ENCODE measurements at regions not wholly inside any gene's neighbourhood (a gene's known extent, or its start where the extent isn't known, plus 50 kb on each side); places are given as distances from the start of the nearest gene placed in this dataset.

DNA sequence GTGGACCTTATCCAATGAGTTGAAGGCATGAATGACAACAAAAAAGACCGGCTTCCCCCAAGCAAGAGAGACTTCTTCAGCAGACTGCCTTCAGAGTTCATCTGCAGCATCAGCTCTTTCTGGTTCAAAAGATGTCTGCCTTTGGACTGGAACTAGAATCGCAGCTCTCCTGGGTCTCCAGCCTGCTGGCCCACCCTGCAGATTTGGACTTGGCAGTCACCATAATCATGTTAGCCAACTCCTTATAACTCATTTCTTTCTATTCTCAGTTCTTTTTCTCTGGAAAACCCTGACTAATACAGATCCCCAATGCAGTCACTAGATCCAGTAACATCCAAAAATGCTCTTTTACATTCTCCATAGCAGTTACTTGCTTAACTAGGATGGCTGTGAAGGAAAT, 89.2 kb upstream of the MARK1 start:
- no peaks in the 10 kb centered on the region for H3K36me3 ChIP-seq (ENCODE audit: insufficient read depth, low read length)
- no peak overlapping the region for H3K4me3 ChIP-seq (ENCODE audit: low read depth in 1 of 2, low read length in 2 of 2)
- no peak for ATAC-seq (ENCODE audit: insufficient read depth, low read depth)
- no peak for DNase-seq
- no peak overlapping the region for H2AFZ ChIP-seq (ENCODE audit: low read depth, low read length)
- H3K4me1 ChIP-seq (ENCODE audit: insufficient read depth, low read length): no peaks in the 10 kb centered on the region
- H3K9me3 ChIP-seq (ENCODE audit: insufficient read depth, low read length, severe bottlenecking): no peaks in the 10 kb centered on the region
- no peaks in the 10 kb centered on the region for H4K20me1 ChIP-seq (ENCODE audit: insufficient read depth, low read length)
- H3K4me2 ChIP-seq (ENCODE audit: insufficient read depth, low read length): no peak overlapping the region
- no peak overlapping the region for H3K9ac ChIP-seq (ENCODE audit: low read depth, low read length)
- H3K27me3 ChIP-seq (ENCODE audit: insufficient read depth, low read length, poor library complexity): no peaks in the 10 kb centered on the region
- H3K79me2 ChIP-seq (ENCODE audit: insufficient read depth, low read length): no peaks in the 10 kb centered on the region
- no peak overlapping the region for H3K27ac ChIP-seq (ENCODE audit: low read length)
- TF ChIP-seq EZH2 (IDR thresholded peaks at IDR 0.05; ENCODE audit: borderline replicate concordance, low read depth, low read length, severe bottlenecking): no peak
- TF ChIP-seq, protein P1, sequence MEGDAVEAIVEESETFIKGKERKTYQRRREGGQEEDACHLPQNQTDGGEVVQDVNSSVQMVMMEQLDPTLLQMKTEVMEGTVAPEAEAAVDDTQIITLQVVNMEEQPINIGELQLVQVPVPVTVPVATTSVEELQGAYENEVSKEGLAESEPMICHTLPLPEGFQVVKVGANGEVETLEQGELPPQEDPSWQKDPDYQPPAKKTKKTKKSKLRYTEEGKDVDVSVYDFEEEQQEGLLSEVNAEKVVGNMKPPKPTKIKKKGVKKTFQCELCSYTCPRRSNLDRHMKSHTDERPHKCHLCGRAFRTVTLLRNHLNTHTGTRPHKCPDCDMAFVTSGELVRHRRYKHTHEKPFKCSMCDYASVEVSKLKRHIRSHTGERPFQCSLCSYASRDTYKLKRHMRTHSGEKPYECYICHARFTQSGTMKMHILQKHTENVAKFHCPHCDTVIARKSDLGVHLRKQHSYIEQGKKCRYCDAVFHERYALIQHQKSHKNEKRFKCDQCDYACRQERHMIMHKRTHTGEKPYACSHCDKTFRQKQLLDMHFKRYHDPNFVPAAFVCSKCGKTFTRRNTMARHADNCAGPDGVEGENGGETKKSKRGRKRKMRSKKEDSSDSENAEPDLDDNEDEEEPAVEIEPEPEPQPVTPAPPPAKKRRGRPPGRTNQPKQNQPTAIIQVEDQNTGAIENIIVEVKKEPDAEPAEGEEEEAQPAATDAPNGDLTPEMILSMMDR (IDR thresholded peaks at IDR 0.05; ENCODE audit: borderline replicate concordance, extremely low read depth, low read length, poor library complexity, severe bottlenecking): no peak

DNA sequence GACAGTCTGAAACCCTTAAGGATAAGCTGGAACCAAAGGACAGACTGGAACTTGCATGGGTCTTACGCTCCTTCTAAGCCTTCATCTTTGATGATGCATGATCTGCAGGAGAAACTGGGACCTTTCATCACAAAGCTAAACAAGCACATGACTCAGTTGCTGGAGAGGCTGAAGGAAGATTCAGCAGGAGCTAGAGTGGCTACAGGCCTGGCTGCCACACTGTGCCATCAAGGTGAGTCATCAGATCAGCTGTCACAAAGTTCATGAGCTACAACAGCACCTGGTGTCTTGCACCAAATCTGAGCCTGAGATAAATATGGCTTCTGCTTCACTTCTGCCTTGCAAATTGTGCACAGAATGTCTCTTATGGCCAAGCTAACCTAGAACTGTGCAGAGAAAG, 95.5 kb upstream of the MARK1 start:
- Histone ChIP-seq H3K4me3 (ENCODE audit: low read depth in 1 of 2, low read length in 2 of 2) (no peak overlapping the region), H3K4me2 (ENCODE audit: insufficient read depth, low read length) (no peak overlapping the region), H3K27me3 (ENCODE audit: insufficient read depth, low read length, poor library complexity) (no peaks in the 10 kb centered on the region), H3K9me3 (ENCODE audit: insufficient read depth, low read length, severe bottlenecking) (no peaks in the 10 kb centered on the region), H4K20me1 (ENCODE audit: insufficient read depth, low read length) (no peaks in the 10 kb centered on the region), H3K36me3 (ENCODE audit: insufficient read depth, low read length) (no peaks in the 10 kb centered on the region), H3K9ac (ENCODE audit: low read depth, low read length) (no peak overlapping the region), H3K27ac (ENCODE audit: low read length) (no peak overlapping the region), H2AFZ (ENCODE audit: low read depth, low read length) (no peak overlapping the region), H3K4me1 (ENCODE audit: insufficient read depth, low read length) (no peaks in the 10 kb centered on the region), H3K79me2 (ENCODE audit: insufficient read depth, low read length) (no peaks in the 10 kb centered on the region)
- ATAC-seq (ENCODE audit: insufficient read depth, low read depth) (no peak), DNase-seq (no peak)
- TF ChIP-seq, protein P1 (IDR thresholded peaks at IDR 0.05; ENCODE audit: borderline replicate concordance, extremely low read depth, low read length, poor library complexity, severe bottlenecking): no peak
- no peak for TF ChIP-seq EZH2 (IDR thresholded peaks at IDR 0.05; ENCODE audit: borderline replicate concordance, low read depth, low read length, severe bottlenecking)

DNA sequence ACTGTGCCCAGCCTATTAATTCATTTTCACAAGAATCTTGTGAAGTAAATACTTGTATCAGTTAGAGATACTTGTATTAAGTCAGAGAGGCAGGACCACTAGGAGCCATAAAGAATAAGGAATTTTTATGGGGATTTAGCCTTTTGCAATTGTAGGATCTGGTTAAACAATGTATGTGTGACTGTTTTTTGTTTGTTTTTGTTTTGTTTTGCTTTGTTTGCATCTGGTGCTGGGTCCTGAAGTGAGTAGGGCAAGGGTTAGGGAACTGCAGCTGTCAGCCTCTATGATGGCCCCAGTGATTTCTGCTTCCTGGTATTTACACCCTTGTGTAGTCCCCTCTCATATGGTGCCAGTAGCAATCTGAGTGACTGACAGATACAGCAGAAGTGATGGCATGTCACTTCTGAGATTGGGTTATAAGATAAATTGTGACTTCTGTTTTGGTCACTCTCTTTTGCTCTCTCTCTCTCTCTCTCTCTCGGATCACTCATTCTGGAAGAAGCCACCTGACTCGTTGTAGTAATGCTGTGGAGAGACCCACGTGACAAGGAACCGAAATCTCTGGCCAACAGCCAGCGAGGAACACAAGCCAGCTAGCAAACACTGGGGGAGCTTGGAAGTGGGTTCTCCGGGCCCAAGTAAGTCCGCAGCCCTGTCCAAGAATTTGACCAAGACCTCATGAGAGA, 96.2 kb upstream of the MARK1 start:
- H3K27ac ChIP-seq (ENCODE audit: low read length): no peak overlapping the region
- no peaks in the 10 kb centered on the region for H3K9me3 ChIP-seq (ENCODE audit: insufficient read depth, low read length, severe bottlenecking)
- H3K4me2 ChIP-seq (ENCODE audit: insufficient read depth, low read length): no peak overlapping the region
- no peaks in the 10 kb centered on the region for H4K20me1 ChIP-seq (ENCODE audit: insufficient read depth, low read length)
- H3K36me3 ChIP-seq (ENCODE audit: insufficient read depth, low read length): no peaks in the 10 kb centered on the region
- DNase-seq (no peak), ATAC-seq (ENCODE audit: insufficient read depth, low read depth) (no peak)
- H3K4me1 ChIP-seq (ENCODE audit: insufficient read depth, low read length): no peaks in the 10 kb centered on the region
- H3K4me3 ChIP-seq (ENCODE audit: low read depth in 1 of 2, low read length in 2 of 2): no peak overlapping the region
- TF ChIP-seq, protein P1 (IDR thresholded peaks at IDR 0.05; ENCODE audit: borderline replicate concordance, extremely low read depth, low read length, poor library complexity, severe bottlenecking): no peak
- no peak for TF ChIP-seq EZH2 (IDR thresholded peaks at IDR 0.05; ENCODE audit: borderline replicate concordance, low read depth, low read length, severe bottlenecking)
- H3K79me2 ChIP-seq (ENCODE audit: insufficient read depth, low read length): no peaks in the 10 kb centered on the region
- H3K9ac ChIP-seq (ENCODE audit: low read depth, low read length): no peak overlapping the region
- no peak overlapping the region for H2AFZ ChIP-seq (ENCODE audit: low read depth, low read length)
- H3K27me3 ChIP-seq (ENCODE audit: insufficient read depth, low read length, poor library complexity): no peaks in the 10 kb centered on the region
